ENCODE measurements at regions not wholly inside any gene's neighbourhood (a gene's known extent, or its start where the extent isn't known, plus 50 kb on each side); places are given as distances from the start of the nearest gene placed in this dataset.

- no peak overlapping the region for H3K27ac ChIP-seq
- no peak overlapping the region for H2AFZ ChIP-seq
- no peaks in the 10 kb centered on the region for H3K4me1 ChIP-seq
- no peaks in the 10 kb centered on the region for H3K79me2 ChIP-seq
- no peak overlapping the region for H3K9ac ChIP-seq
- no peak overlapping the region for H3K4me2 ChIP-seq (ENCODE audit: low read length)
- H3K4me3 ChIP-seq (ENCODE audit: low read depth, low read length), result no peak overlapping the region
- no peaks in the 10 kb centered on the region for H3K36me3 ChIP-seq (ENCODE audit: control insufficient read depth, insufficient read depth, low read length)
- H3K27me3 ChIP-seq (ENCODE audit: control insufficient read depth, insufficient read depth, low read length), result no peaks in the 10 kb centered on the region
- no peaks in the 10 kb centered on the region for H3K9me3 ChIP-seq (ENCODE audit: control insufficient read depth, low read length)
- no peak for TF ChIP-seq CTCF (IDR thresholded peaks at IDR 0.05)
Observed at GRCh38 chr7:92973974-92974373, 137.6 kb upstream of the CDK6 start.

- no peaks in the 10 kb centered on the region for H3K9me3 ChIP-seq (ENCODE audit: control insufficient read depth, low read length)
- H3K9ac ChIP-seq, result no peak overlapping the region
- no peaks in the 10 kb centered on the region for H3K36me3 ChIP-seq (ENCODE audit: control insufficient read depth, insufficient read depth, low read length)
- no peak for TF ChIP-seq CTCF (IDR thresholded peaks at IDR 0.05)
- no peaks in the 10 kb centered on the region for H3K27me3 ChIP-seq (ENCODE audit: control insufficient read depth, insufficient read depth, low read length)
- H3K4me1 ChIP-seq, result no peaks in the 10 kb centered on the region
- H3K4me3 ChIP-seq (ENCODE audit: low read depth, low read length), result no peak overlapping the region
- H3K27ac ChIP-seq, result no peak overlapping the region
- no peaks in the 10 kb centered on the region for H3K79me2 ChIP-seq
- no peak overlapping the region for H2AFZ ChIP-seq
- H3K4me2 ChIP-seq (ENCODE audit: low read length), result no peak overlapping the region
Observed at GRCh38 chr7:92973293-92973731, 136.9 kb upstream of the CDK6 start.

- no peaks in the 10 kb centered on the region for H3K27me3 ChIP-seq (ENCODE audit: control insufficient read depth, insufficient read depth, low read length)
- TF ChIP-seq CTCF (IDR thresholded peaks at IDR 0.05), result no peak
- no peak overlapping the region for H3K4me2 ChIP-seq (ENCODE audit: low read length)
- H3K36me3 ChIP-seq (ENCODE audit: control insufficient read depth, insufficient read depth, low read length), result no peaks in the 10 kb centered on the region
- no peaks in the 10 kb centered on the region for H3K79me2 ChIP-seq
- H3K9me3 ChIP-seq (ENCODE audit: control insufficient read depth, low read length), result no peaks in the 10 kb centered on the region
- no peaks in the 10 kb centered on the region for H3K4me1 ChIP-seq
- no peak overlapping the region for H3K9ac ChIP-seq
- H3K27ac ChIP-seq, result no peak overlapping the region
- no peak overlapping the region for H2AFZ ChIP-seq
- no peak overlapping the region for H3K4me3 ChIP-seq (ENCODE audit: low read depth, low read length)
Observed at GRCh38 chr7:92972441-92972840, 136.1 kb upstream of the CDK6 start.

- no peak overlapping the region for H3K4me3 ChIP-seq (ENCODE audit: low read depth, low read length)
- H3K4me2 ChIP-seq (ENCODE audit: low read length), result no peak overlapping the region
- no peak for TF ChIP-seq CTCF (IDR thresholded peaks at IDR 0.05)
Observed at GRCh38 chr7:92969061-92969460, 132.7 kb upstream of the CDK6 start.

GRCh38 chr7:92968502-92968901, 132.1 kb upstream of the CDK6 start:
- H3K36me3 ChIP-seq (ENCODE audit: control insufficient read depth, insufficient read depth, low read length), result no peaks in the 10 kb centered on the region
- H3K27me3 ChIP-seq (ENCODE audit: control insufficient read depth, insufficient read depth, low read length), result no peaks in the 10 kb centered on the region
- H3K9ac ChIP-seq, result no peak overlapping the region
- no peak overlapping the region for H3K27ac ChIP-seq
- H3K4me1 ChIP-seq, result no peaks in the 10 kb centered on the region
- H3K9me3 ChIP-seq (ENCODE audit: control insufficient read depth, low read length), result no peaks in the 10 kb centered on the region
- no peak overlapping the region for H2AFZ ChIP-seq
- H3K4me2 ChIP-seq (ENCODE audit: low read length), result no peak overlapping the region
- H3K4me3 ChIP-seq (ENCODE audit: low read depth, low read length), result no peak overlapping the region
- TF ChIP-seq CTCF (IDR thresholded peaks at IDR 0.05), result no peak
- no peaks in the 10 kb centered on the region for H3K79me2 ChIP-seq

More at GRCh38 chr7:92969061-92969460, 132.7 kb upstream of the CDK6 start:
- no peak overlapping the region for H3K9ac ChIP-seq
- H2AFZ ChIP-seq, result no peak overlapping the region
- H3K9me3 ChIP-seq (ENCODE audit: control insufficient read depth, low read length), result no peaks in the 10 kb centered on the region
- no peak overlapping the region for H3K27ac ChIP-seq
- no peaks in the 10 kb centered on the region for H3K4me1 ChIP-seq
- no peaks in the 10 kb centered on the region for H3K36me3 ChIP-seq (ENCODE audit: control insufficient read depth, insufficient read depth, low read length)
- no peaks in the 10 kb centered on the region for H3K79me2 ChIP-seq
- no peaks in the 10 kb centered on the region for H3K27me3 ChIP-seq (ENCODE audit: control insufficient read depth, insufficient read depth, low read length)
